GM12865 (cell line): ENCODE measurements at regions not wholly inside any gene's neighbourhood (a gene's known extent, or its start where the extent isn't known, plus 50 kb on each side); places are given as distances from the start of the nearest gene placed in this dataset.
A peak's percentile ranks its signal among the peaks of the same experiment; 100 is the strongest.

Source experiments
- DNase-seq: peaks from one replicate; pipeline ENCODE4 v3.0.0; 2010; ENCODE audit warnings: low read depth
- H3K4me3 ChIP-seq: 2 replicates; pipeline ENCODE4 v1.5.1; 2011; ENCODE audit warnings: mild to moderate bottlenecking, low read depth, low read length, control low read depth
- TF ChIP-seq, protein P1 (sequence below): IDR thresholded peaks from 2 replicates; pipeline ENCODE4 v1.5.1; 2011; ENCODE audit warnings: low read length, control low read depth, low read depth, inconsistent platforms; ENCODE audit not compliant: insufficient read depth; ENCODE audit errors: missing control alignments

DNA sequence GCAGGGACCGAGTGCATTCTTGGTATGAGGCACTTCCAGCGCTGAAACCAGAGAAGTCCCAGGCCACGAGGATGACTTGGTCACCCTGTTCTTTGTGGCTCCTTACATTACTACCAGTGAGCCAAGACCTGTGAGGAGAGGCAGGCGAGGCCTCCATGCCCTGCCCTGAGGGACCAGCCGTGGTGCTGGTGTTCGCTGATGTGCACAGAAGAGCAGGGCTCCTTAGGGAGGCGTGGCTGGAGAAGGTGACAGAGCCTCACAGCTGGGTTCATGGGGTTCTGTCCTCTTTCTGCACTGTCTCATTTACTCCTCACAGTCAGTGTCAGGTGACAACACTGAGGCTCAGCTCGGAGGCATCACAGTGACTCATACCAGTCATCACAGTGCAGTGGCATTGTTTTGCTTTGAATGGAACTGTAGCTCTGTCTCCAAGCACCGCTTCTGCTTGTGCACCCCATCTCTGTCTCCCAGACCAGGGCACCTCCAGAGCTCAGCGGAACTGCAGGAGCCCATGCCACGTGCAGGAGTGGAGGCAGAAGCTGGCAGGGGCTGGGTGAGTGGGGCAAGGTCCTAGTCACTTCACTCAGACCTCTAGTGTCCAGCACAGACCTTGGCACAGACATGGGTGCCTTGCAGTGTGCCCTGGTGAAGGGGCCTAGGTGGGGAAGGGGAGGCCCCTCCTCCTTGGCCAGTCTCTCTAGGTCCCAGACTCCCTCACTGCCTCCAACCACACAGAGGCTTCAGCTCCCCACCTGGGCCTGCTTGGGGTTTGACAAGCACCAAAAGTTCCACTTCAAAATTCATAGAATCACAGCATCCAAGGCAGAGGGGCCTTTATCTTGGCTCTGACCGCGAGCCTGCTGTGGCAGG lies 310.9 kb downstream of the MATN1 start:
- no peak overlapping the region for H3K4me3 ChIP-seq
- TF ChIP-seq, protein P1, sequence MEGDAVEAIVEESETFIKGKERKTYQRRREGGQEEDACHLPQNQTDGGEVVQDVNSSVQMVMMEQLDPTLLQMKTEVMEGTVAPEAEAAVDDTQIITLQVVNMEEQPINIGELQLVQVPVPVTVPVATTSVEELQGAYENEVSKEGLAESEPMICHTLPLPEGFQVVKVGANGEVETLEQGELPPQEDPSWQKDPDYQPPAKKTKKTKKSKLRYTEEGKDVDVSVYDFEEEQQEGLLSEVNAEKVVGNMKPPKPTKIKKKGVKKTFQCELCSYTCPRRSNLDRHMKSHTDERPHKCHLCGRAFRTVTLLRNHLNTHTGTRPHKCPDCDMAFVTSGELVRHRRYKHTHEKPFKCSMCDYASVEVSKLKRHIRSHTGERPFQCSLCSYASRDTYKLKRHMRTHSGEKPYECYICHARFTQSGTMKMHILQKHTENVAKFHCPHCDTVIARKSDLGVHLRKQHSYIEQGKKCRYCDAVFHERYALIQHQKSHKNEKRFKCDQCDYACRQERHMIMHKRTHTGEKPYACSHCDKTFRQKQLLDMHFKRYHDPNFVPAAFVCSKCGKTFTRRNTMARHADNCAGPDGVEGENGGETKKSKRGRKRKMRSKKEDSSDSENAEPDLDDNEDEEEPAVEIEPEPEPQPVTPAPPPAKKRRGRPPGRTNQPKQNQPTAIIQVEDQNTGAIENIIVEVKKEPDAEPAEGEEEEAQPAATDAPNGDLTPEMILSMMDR, result no peak
- peak; percentile 21 for DNase-seq

DNA sequence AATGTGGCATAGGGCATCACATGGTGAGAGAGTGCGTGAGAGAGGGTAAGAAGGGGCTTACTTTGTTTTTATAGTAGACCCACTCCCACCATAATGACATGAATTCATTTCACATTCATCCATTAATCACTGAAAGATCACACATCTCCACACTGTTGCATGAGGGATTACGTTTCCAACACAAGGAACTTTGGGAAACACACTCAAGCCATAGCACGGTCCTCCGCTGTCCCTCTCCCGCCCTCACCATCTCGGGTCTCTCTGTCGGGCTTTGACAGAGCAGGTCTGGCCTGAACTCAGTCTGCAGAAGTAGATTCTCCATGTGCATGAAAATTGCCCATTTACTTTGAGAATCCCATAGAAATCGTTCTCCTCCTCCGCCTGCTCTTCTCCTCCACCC lies 312.2 kb downstream of the MATN1 start:
- DNase-seq, result no peak

DNA sequence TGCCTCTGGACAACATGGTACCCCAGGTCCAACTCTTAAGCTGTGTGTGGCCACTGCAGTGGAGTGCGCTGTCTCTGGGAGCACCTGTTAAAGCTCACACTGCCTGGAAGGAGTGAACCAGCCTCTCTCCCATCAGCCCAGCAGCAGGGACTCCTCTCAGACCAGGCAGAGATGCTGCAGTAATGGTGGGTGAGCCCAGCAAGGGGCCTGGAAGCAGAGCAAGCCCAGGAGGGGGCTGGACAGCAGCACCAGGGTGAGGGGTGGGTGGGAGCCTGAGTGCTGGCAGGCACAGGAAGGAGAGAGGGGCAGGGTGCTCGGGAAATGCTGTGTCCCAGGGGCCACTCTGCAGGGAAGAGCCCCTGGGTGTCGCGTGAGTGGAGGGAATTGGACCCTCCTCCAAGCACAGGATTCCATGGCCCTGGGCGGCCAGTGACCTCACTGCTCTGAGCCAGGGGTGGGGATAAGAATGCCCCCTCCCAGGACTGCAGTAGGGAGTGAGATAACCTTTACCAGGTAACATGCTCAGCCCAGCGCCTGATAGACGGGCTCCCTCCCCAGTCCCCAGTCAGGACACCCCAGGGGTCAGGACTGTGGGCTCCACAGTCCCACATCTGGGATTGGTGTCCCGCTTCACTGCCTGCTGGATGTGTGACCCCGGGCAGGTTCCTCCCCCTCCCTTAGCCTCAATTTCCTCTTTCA lies 313.1 kb downstream of the MATN1 start:
- TF ChIP-seq, protein P1, result no peak
- H3K4me3 ChIP-seq, result no peak overlapping the region
- DNase-seq, result no peak

More for the DNA sequence above, 312.2 kb downstream of the MATN1 start:
- no peak overlapping the region for H3K4me3 ChIP-seq
- TF ChIP-seq, protein P1, result no peak

DNA sequence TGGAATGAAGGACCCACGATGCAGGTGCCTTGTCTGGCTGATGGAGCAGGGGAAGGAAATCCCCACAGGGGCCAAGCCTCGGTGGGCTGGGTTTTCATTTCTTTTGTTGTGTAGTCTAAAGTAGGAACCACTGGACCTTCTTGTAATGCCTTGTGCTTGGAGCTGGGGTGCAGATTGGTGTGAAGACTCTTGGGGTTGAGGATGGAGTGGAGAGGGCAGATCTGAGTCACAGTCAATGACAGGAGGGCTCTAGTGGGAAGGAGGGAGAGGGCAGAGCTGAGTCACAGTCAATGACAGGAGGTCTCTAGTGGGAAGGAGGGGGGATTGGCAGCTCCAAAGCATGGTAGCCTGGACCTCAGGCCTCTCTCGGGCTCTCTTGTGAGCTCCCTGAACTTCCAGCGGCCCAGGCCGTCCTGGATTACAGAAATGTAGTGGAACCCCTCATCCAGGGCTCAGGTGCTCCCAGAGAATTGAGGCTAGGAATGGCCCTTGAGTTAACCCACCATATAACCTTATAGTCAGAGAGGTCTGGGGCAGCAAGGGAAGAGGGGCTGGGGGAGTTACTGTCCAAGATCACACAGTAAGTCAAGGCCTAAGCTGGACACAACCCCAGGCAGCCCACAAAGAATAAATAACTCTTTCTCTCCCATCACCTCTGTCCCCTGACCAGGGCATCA lies 313.8 kb downstream of the MATN1 start:
- no peak overlapping the region for H3K4me3 ChIP-seq
- no peak for DNase-seq
- TF ChIP-seq, protein P1, result no peak

DNA sequence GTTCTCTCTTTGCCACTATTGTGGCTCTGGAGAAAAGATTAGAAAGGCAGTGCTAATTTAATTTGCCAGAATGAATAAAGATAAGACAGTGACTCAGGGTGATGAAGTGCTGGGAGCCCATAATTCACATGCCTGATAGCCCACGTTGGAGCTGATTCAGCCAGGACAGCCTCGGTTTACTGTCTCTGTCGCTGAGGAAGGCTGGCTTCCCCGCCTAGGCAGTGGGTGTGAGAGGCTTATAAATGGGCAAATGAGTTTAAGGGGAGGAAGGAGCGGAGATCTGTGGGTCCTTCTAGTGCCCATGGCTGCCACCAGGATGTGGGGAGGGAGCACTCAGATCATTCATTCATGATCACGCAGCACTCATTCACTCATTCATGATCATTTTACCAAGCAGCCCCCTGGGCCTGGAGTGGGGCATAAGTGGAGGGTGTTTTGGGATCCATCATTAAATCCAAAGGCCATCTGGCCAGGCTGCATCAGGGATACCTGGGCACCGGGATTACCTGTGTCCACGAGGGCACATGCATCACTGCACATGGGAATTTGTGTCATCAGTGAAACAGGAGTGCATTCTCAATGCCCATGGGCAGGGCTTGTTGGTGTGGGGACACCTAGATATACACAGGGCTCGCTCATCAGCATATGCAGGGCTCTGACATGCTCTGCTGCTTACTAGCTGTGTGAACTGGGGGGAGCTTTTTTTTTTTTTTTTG lies 315.4 kb downstream of the MATN1 start:
- no peak for DNase-seq
- TF ChIP-seq, protein P1, result no peak
- no peak overlapping the region for H3K4me3 ChIP-seq
